COLO668 (cell line): ENCODE measurements at regions not wholly inside any gene's neighbourhood (a gene's known extent, or its start where the extent isn't known, plus 50 kb on each side); places are given as distances from the start of the nearest gene placed in this dataset.
A peak's percentile ranks its signal among the peaks of the same experiment; 100 is the strongest.

Experiments used
- DNase-seq: peaks from one replicate; lab custom pipeline; 2025; ENCODE audit not compliant: unreplicated experiment; lab: John Stamatoyannopoulos, UW

- no peak for DNase-seq
These were observed 112.8 kb downstream of the C1D start for GRCh38 chr2:67950018-67950417.

- no peak for DNase-seq
These were observed 111.9 kb downstream of the C1D start for GRCh38 chr2:67950919-67951318.

- DNase-seq: no peak
These were observed 110.7 kb downstream of the C1D start for GRCh38 chr2:67952066-67952465.

GRCh38 chr2:67954093-67954748 lies 108.6 kb downstream of the C1D start:
- DNase-seq: peak; percentile 66

- peak; percentile 16 for DNase-seq
These were observed 106.8 kb downstream of the C1D start for GRCh38 chr2:67955748-67956603.

- no peak for DNase-seq
These were observed 97.6 kb downstream of the C1D start for GRCh38 chr2:67965246-67965645.

GRCh38 chr2:67970071-67970470 lies 92.7 kb downstream of the C1D start:
- DNase-seq: no peak

- no peak for DNase-seq
These were observed 92.3 kb downstream of the C1D start for GRCh38 chr2:67970542-67970941.

- DNase-seq: no peak
These were observed 88.0 kb downstream of the C1D start for GRCh38 chr2:67974559-67975430.

GRCh38 chr2:67977464-67977863 lies 85.3 kb downstream of the C1D start:
- DNase-seq: no peak

GRCh38 chr2:67982956-67983355 lies 79.8 kb downstream of the C1D start:
- DNase-seq: no peak

- no peak for DNase-seq
These were observed 78.2 kb downstream of the C1D start for GRCh38 chr2:67984600-67984999.

- no peak for DNase-seq
These were observed 77.2 kb downstream of the C1D start for GRCh38 chr2:67985586-67985985.

GRCh38 chr2:67986258-67986657 lies 76.5 kb downstream of the C1D start:
- DNase-seq: no peak
